UCSD-AML1 (cell line): ENCODE measurements at regions not wholly inside any gene's neighbourhood (a gene's known extent, or its start where the extent isn't known, plus 50 kb on each side); places are given as distances from the start of the nearest gene placed in this dataset.
"Not testable (repeated sequence)": the region's sequence is repeated elsewhere in the genome, so short reads cannot be mapped to it uniquely, and the experiment has no call there.

ENCODE experiments used
- DNase-seq: peaks from one replicate; lab custom pipeline; 2025; ENCODE audit not compliant: unreplicated experiment; lab: John Stamatoyannopoulos, UW

GRCh38 chr20:40848526-40848925, 159.5 kb upstream of the MAFB start:
- no peak for DNase-seq

DNA sequence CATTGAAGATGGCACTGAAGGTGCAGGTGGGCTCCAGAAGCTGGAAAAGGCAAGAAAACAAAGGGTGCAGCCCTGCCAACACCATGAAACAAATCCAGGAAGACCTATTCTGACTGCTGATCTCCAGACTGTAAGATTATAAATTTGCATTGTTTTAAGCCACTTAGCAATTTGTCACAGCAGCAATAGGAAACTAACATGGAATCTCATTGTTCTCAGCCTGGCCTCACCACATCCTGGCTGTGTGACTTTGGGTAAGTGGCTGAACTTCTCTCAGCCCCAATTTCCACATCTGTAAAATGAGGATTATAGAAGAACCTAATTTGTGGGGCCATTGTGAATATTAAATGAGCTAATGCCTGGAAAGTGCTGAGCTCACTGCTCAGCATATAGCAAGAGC, 160.4 kb upstream of the MAFB start:
- DNase-seq: no peak

GRCh38 chr20:40851051-40851450, 162.0 kb upstream of the MAFB start:
- no peak for DNase-seq

- DNase-seq: no peak
Observed at GRCh38 chr20:40855269-40855668, 166.2 kb upstream of the MAFB start.

DNA sequence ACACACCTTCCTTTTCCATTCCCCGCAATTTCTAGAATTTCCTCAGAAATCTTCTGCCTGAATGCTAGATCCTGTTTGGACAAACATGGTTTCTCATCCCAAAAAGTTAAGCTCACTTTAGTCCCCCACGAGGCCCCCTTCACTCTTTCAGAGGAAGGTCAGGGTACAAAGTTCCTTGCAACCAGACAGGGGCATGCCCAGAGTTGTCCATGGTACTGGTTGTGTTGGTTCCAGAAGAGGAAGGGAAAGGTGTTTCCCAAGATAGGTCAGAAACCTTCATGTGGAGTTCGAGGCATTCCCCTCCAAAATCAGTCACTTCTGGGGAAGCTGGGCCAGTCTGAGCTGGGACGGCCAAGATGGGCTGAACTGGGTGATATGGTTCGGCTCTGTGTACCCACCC, 167.6 kb upstream of the MAFB start:
- no peak for DNase-seq

GRCh38 chr20:40860487-40860902, 168.1 kb upstream of the TOP1 start:
- no peak for DNase-seq

- DNase-seq: no peak
Observed at GRCh38 chr20:40861427-40862008, 167.1 kb upstream of the TOP1 start.

DNA sequence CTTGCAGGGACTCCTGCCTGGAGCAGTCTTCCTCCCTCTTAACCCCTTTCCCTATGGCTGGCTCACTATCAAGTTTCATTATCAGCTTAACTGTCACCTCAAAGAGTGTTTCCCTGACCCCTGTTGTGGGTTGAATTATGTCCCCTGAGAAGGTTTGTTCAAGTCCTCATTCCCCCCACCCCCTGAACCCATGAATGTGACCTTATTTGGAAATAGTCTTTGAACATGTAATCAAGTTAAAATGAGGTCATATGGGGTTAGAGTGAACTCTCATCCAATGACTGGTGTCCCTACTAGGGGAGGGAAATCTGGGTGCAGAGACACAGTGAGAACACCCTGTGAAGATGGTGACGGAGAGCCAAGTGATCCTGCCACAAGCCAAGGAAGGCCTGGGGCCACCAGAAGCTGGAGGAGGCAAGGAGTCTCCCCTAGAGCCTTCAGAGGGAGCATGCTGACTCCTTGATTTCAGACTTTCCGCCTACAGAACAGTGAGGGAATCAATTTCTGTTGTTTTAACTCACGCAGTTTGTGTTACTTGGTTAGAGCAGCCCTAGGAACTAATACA, 165.2 kb upstream of the TOP1 start:
- DNase-seq: no peak

DNA sequence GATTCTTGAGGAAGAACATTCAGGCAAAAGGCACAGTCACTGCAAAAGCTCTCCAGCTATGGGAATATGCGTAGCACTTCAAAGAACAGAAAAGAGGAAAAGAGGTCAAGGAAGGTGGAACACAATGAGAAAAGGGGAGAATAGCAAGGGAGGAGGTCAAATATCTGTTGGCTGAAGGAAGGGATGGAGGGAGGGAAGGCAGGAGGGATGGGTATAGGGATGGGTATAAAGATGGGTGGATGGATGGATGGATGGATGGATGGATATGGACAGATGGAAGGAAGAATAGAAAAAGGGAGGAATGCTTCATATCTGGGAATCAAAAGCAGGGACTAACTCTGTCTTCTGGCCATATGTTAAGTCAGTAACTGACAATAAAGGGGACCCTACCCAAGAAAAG, 164.2 kb upstream of the TOP1 start:
- DNase-seq: no peak

DNA sequence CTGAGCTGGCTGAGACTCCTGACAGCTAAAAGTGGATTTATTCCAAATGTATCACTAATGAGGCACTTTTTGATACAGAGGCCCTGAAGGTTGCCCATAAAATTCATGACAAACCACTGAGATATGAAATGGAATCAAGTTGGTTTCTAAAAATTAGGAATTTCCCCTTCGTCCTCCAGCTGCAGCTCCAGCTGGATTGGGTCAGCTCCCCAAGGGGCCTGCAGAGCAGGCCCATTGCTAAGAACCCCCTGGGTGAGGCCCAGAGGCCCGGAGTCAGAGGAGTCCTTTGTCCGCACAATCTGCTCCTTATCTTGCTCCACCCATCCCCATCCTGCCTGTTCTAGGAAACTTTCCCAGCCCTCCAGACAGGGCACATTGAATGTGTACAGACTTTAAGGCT, 163.5 kb upstream of the TOP1 start:
- no peak for DNase-seq

- no peak for DNase-seq
Observed at GRCh38 chr20:40866056-40866455, 162.6 kb upstream of the TOP1 start.

DNA sequence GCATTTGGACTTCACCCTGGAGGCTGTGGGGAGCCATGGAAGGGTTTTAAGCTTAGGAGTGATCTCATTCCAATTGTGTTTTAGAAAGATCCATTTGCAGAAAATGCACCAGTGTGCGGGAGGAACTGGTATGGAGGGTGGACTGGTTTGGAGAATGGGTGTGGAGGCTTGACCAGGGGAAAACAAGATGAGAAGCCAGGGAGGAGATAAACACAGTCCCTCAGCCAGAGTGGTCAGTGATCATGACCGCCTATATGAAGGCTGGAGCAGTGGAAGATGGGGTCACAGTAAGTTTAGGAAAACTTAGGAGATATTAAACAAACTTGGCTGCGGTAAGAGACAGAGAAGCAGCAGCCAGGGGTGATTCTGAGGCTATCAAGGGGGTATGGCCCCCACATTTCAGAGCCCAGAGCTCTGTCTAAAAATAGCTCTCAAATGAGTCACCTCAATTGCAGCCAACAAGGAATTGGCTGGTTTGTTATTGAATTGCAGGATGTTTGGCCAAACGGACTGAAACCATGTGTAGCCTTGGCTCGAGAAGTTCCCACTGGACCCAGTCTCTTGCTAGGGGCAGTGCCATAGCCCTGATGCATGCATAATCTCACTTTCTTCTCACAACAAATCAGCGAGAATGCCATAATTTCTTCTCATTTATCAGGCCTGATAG, 159.9 kb upstream of the TOP1 start:
- no peak for DNase-seq

DNA sequence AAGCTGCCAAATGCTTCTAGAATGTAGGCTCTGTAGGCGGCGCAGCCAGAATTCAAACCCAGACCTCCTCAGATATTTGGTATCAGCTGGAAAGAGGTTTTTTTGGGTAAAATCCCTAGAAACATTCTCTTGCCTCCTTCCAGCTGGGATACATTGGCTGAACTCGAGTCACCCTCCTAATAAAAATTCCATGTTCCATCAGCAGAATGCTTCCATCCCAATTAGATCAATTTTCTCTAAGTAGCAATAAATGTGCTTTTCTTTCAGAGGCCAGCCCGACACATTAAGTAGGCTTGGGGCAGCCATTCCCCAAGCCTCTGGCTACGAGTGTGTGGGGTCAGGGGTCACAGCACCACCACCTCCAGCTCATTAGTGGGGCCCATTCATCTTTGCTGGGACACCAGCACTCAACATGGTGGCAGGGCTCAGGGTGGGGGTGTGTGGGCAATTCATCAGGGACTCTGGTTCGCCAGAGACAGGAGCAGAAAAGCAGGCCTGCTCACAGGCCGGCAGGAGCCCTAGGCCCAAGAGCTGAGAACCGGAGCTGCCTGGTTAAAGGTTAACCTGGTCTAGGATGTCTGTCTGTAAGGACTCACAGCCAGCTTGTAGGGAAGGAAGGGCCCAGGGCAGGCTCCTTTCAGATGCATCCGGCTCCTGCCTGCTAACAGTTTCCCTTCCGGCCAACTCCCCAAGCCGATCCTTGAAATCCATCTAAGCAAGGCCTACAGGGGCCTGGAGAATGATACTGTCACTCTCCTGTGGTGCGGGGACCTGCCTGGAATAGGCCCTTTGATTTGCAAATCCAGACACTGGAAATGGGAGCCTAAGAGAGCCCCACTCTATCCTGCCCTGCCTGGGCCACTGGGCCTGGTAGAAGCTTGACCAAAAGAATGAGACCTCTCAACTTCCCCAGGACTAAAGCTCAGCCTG, 159.1 kb upstream of the TOP1 start:
- no peak for DNase-seq

DNA sequence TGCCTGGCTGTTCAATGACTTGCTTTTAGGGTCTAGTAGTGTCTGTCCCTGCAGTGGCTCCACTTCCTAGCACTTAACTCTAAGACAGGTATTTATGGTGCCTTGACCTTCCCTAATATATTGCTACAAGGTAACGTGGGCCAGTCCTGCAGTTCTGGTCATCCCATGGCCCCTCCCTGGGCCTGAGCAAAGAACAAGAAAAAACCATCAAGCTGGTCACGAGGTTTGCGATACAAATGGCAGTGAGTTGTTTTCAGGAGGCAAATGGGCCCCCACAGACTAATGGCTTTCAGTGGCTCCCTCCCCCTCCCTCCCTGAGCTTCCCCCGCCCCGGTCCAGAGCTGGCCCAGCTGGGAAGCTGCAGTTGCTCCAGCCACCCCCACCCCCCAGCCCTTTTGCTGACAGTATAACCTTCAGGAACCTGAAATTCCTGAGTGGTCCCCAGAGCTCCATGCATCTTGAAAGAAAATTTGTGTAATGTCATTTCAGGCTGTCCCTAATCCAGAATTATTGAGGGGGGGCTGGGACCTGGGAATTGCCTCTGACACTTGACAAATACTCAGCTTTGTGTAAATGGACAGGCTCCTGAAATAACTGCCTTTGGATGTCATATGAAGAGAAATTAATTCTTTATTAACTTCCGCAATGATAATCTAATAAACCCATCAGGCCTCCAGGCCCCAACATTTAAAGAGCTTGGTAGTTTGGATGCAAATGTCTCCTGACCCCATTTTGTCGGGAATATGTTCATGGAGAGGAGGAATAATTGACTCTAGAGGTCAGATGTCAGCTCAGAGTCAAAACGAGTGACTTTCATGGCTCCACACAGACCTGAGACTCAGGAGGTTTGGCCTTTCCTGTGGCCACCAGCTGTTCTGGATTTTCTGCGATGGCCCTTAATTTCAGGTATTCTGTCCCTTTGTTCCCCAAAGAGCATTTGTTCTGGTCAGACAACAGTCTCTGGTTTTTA, 153.2 kb upstream of the TOP1 start:
- DNase-seq: no peak

- not testable (repeated sequence) for DNase-seq
Observed at GRCh38 chr20:40878099-40878498, 150.5 kb upstream of the TOP1 start.

GRCh38 chr20:40880063-40880728, 148.4 kb upstream of the TOP1 start:
- DNase-seq: no peak

DNA sequence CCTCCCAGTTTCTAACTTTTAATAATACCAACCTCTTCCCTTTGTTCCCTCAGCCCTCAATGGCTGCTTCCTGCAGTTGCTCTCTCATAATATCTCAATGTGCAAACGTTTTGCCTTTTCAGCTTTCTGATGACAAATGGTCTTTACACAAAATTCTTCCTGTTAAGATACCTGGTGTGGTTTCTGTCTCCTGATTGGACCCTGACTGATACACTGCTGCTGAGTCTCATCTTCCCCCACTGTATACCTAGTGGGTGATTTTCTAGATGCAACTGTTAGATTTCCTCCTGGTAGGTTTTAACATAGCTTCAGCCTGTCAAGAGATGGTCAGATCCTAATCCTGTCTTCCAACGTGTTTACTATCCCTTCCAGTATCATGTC, 147.9 kb upstream of the TOP1 start:
- no peak for DNase-seq

GRCh38 chr20:40882152-40882551, 146.5 kb upstream of the TOP1 start:
- DNase-seq: peak; percentile 52

GRCh38 chr20:40883097-40883496, 145.5 kb upstream of the TOP1 start:
- DNase-seq: no peak

DNA sequence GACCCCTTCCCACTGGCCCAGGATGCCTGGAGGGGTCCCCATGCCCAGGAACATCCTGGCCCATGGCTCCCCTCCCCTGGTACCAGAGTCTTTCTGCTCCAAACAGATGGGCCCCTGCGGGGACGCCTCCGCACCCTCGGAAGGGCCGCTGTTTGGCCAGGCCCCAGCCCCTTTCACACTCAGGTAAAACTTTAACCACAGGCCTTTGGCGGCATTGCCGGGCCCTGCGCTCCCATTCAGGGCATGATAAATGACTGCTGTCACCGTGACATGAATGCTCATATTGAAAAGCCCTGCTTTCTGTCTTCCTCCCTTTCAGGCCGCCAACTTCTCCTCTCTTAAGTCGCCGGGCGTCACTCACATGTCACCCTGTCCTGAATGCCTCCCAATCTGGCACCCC, 141.5 kb upstream of the TOP1 start:
- no peak for DNase-seq
